Panc1 (cell line): ENCODE measurements at regions not wholly inside any gene's neighbourhood (a gene's known extent, or its start where the extent isn't known, plus 50 kb on each side); places are given as distances from the start of the nearest gene placed in this dataset.

Experiments
- ATAC-seq: fragments of 200-7000 bp; cut with Tn5 transposase; 2 replicates; pipeline ENCODE4 v1.9.1; 2020; ENCODE audit warnings: mild to moderate bottlenecking, moderate library complexity
- BruUV-seq: library from RNA; stranded (reverse); fragments of 400-500 nt; replicated peaks from 2 replicates; lab custom pipeline; 2021; lab: Mats Ljungman, UMichigan
- CTCF ChIA-PET: fragments of 300-600 bp; sonication (Branson Sonifier 250); formaldehyde crosslinking; loops from one replicate; lab custom pipeline; 2022; ENCODE audit warnings: antibody characterized with exemption; lab: Charles Lee
- POLR2A ChIA-PET: fragments of 300-600 bp; sonication (Branson Sonifier 250); formaldehyde crosslinking; loops from one replicate; lab custom pipeline; 2022; ENCODE audit warnings: antibody characterized with exemption; lab: Charles Lee
- DNase-seq: peaks from one replicate; pipeline ENCODE4 v3.0.0-alpha.2; 2010; ENCODE audit warnings: low read depth, low spot score
- H3K27ac ChIP-seq: 2 replicates; pipeline ENCODE4 v1.5.1; 2011; ENCODE audit warnings: mild to moderate bottlenecking, low read length, inconsistent platforms
- H3K27me3 ChIP-seq: fragments of 200-500 bp; sonication (Bioruptor generic); 2 replicates; pipeline ENCODE4 v1.6.0; 2014; ENCODE audit warnings: low read length, inconsistent platforms; ENCODE audit not compliant: control insufficient read depth, insufficient read depth
- H3K36me3 ChIP-seq: fragments of 200-500 bp; sonication (Bioruptor generic); 2 replicates; pipeline ENCODE4 v1.5.1; 2014; ENCODE audit warnings: inconsistent platforms, mild to moderate bottlenecking, low read length, moderate library complexity; ENCODE audit not compliant: control insufficient read depth, insufficient read depth
- H3K4me1 ChIP-seq: 2 replicates; pipeline ENCODE4 v1.5.1; 2011; ENCODE audit warnings: inconsistent platforms, mild to moderate bottlenecking, low read length, moderate library complexity; ENCODE audit not compliant: control insufficient read depth, insufficient read depth
- H3K4me3 ChIP-seq, 2 experiments: 2 replicates each; pipeline ENCODE4 v1.5.1; 2011 to 2012; ENCODE audit warnings: low read depth in 2 of 2, low read length in 2 of 2, mild to moderate bottlenecking in 2 of 2, inconsistent platforms in 1 of 2, moderate library complexity in 1 of 2
- H3K9me3 ChIP-seq: fragments of 200-500 bp; sonication (Bioruptor generic); 2 replicates; pipeline ENCODE4 v1.5.1; 2014; ENCODE audit warnings: low read depth, mild to moderate bottlenecking, inconsistent platforms, low read length, moderate library complexity; ENCODE audit not compliant: control insufficient read depth, insufficient read depth
- POLR2AphosphoS5 ChIP-seq: IDR thresholded peaks from 2 replicates; pipeline ENCODE4 v1.6.1; 2012; ENCODE audit warnings: mild to moderate bottlenecking, low read depth, low read length, moderate library complexity
- SIN3A ChIP-seq: IDR thresholded peaks from 2 replicates; pipeline ENCODE4 v1.6.1; 2012; ENCODE audit warnings: low read depth, mild to moderate bottlenecking, low read length, moderate library complexity, borderline replicate concordance; ENCODE audit not compliant: insufficient read depth
- TCF7L2 ChIP-seq: IDR thresholded peaks from 2 replicates; pipeline ENCODE4 v1.6.1; 2011; ENCODE audit warnings: mild to moderate bottlenecking, low read depth, low read length, inconsistent platforms
- in situ Hi-C: cut with HindIII; loops from 2 replicates; pipeline ENCODE4 v1.10.0; 2016; ENCODE audit warnings: low sequenced_read_pairs, low pct_unique_long_range_greater_than_20kb
- intact Hi-C: fragments of 100-400 bp; cut with micrococcal nuclease; formaldehyde crosslinking; loops from one replicate; pipeline ENCODE4 v1.10.0; 2022; ENCODE audit not compliant: unreplicated experiment
- TF ChIP-seq, protein P1 (sequence below), 2 experiments: IDR thresholded peaks; 2 replicates each; pipeline ENCODE4 v1.6.1; 2011 to 2012; ENCODE audit warnings: low read depth in 2 of 2, control low read depth in 1 of 2, low read length in 1 of 2, mild to moderate bottlenecking in 1 of 2, moderate library complexity in 1 of 2; ENCODE audit not compliant: insufficient read depth in 1 of 2
- TF ChIP-seq, protein P2 (sequence below): fragments of 450-650 bp; IDR thresholded peaks from 2 replicates; pipeline ENCODE4 v1.5.1; 2017; ENCODE audit warnings: mild to moderate bottlenecking

DNA sequence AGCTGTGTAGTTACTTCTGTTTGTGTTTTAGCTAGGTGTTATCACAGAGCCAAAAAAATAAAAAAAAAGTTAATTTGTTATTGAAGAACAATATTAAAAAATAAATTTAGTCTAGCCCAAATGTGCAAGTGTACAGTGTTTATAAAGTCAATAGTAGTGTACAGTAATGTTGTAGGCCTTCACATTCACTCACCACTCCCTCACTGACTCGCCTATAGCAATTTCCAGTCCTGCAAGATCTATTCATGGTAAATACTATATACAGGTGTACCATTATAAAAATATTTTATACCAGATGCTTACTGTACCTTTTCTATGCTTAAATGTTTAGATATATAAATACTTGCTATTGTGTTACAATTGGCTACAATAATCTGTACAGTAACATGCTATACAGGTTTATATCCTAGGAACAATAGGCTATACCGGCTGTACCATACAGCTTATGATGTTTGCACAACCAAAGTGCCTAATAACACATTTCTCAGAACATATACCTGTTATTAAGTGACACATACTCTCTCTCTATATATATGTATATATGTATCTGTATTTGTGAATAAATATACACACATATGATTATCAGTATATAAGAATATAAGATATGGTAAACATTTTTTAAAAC, 341.4 kb upstream of the EDIL3 start:
- no peak overlapping the region for H3K27ac ChIP-seq
- DNase-seq, result no peak
- H3K36me3 ChIP-seq, result no peaks in the 10 kb centered on the region
- no peaks in the 10 kb centered on the region for H3K27me3 ChIP-seq
- H3K4me3 ChIP-seq, result no peak overlapping the region
- ATAC-seq, result no peak
- TF ChIP-seq SIN3A (no peak), POLR2AphosphoS5 (no peak), TCF7L2 (no peak)
- TF ChIP-seq, protein P1, sequence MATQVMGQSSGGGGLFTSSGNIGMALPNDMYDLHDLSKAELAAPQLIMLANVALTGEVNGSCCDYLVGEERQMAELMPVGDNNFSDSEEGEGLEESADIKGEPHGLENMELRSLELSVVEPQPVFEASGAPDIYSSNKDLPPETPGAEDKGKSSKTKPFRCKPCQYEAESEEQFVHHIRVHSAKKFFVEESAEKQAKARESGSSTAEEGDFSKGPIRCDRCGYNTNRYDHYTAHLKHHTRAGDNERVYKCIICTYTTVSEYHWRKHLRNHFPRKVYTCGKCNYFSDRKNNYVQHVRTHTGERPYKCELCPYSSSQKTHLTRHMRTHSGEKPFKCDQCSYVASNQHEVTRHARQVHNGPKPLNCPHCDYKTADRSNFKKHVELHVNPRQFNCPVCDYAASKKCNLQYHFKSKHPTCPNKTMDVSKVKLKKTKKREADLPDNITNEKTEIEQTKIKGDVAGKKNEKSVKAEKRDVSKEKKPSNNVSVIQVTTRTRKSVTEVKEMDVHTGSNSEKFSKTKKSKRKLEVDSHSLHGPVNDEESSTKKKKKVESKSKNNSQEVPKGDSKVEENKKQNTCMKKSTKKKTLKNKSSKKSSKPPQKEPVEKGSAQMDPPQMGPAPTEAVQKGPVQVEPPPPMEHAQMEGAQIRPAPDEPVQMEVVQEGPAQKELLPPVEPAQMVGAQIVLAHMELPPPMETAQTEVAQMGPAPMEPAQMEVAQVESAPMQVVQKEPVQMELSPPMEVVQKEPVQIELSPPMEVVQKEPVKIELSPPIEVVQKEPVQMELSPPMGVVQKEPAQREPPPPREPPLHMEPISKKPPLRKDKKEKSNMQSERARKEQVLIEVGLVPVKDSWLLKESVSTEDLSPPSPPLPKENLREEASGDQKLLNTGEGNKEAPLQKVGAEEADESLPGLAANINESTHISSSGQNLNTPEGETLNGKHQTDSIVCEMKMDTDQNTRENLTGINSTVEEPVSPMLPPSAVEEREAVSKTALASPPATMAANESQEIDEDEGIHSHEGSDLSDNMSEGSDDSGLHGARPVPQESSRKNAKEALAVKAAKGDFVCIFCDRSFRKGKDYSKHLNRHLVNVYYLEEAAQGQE (IDR thresholded peaks at IDR 0.05; ENCODE audit: insufficient read depth in 1 of 2, low read depth in 2 of 2, low read length in 1 of 2), result no peak
- TF ChIP-seq, protein P2, sequence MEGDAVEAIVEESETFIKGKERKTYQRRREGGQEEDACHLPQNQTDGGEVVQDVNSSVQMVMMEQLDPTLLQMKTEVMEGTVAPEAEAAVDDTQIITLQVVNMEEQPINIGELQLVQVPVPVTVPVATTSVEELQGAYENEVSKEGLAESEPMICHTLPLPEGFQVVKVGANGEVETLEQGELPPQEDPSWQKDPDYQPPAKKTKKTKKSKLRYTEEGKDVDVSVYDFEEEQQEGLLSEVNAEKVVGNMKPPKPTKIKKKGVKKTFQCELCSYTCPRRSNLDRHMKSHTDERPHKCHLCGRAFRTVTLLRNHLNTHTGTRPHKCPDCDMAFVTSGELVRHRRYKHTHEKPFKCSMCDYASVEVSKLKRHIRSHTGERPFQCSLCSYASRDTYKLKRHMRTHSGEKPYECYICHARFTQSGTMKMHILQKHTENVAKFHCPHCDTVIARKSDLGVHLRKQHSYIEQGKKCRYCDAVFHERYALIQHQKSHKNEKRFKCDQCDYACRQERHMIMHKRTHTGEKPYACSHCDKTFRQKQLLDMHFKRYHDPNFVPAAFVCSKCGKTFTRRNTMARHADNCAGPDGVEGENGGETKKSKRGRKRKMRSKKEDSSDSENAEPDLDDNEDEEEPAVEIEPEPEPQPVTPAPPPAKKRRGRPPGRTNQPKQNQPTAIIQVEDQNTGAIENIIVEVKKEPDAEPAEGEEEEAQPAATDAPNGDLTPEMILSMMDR, result no peak
- ChIA-PET POLR2A (no interaction called here), CTCF (no interaction called here)
- BruUV-seq, result no TSS peak
- H3K4me1 ChIP-seq, result no peaks in the 10 kb centered on the region
- intact Hi-C loops, result no loop called here
- no peaks in the 10 kb centered on the region for H3K9me3 ChIP-seq
- in situ Hi-C loops, result no loop called here

DNA sequence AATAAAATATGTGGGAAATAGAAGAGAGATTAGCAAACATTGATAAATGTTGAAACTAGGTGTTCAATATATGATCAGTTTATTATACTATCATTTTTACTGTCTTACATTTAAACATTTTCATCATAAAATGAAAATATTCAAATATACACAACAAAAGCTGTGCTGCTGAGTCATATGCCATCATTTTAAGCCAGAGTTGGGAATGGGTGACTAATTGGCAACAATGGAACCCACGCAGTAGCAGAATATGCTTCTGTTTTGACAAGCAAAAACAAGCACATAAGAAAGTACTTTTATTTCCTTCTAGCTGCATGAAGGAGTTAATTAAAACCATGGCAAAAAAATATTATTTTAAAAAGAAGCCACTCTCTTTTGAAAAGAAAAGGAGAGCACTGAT, 340.0 kb upstream of the EDIL3 start:
- Histone ChIP-seq H3K4me3 (no peak overlapping the region), H3K4me1 (no peaks in the 10 kb centered on the region), H3K36me3 (no peaks in the 10 kb centered on the region), H3K9me3 (no peaks in the 10 kb centered on the region), H3K27ac (no peak overlapping the region), H3K27me3 (no peaks in the 10 kb centered on the region)
- DNase-seq, result no peak
- BruUV-seq, result no TSS peak
- ATAC-seq, result no peak
- ChIA-PET POLR2A (no interaction called here), CTCF (no interaction called here)
- intact Hi-C loops (no loop called here), in situ Hi-C loops (no loop called here)
- TF ChIP-seq, protein P1 (IDR thresholded peaks at IDR 0.05; ENCODE audit: insufficient read depth in 1 of 2, low read depth in 2 of 2, low read length in 1 of 2), result no peak
- TF ChIP-seq POLR2AphosphoS5, result no peak
- TF ChIP-seq, protein P2, result no peak
- TF ChIP-seq SIN3A, result no peak
- TF ChIP-seq TCF7L2, result no peak
